ENCODE measurements at regions not wholly inside any gene's neighbourhood (a gene's known extent, or its start where the extent isn't known, plus 50 kb on each side); places are given as distances from the start of the nearest gene placed in this dataset.

GRCh38 chr6:160899671-160900430 is 91.7 kb upstream of the MAP3K4 start:
- no peak for DNase-seq

- DNase-seq = no peak
Measured at GRCh38 chr6:160911949-160912348, 79.6 kb upstream of the MAP3K4 start.

- DNase-seq = no peak
Measured at GRCh38 chr6:160912411-160912810, 79.2 kb upstream of the MAP3K4 start.

- no peak for DNase-seq
Measured at GRCh38 chr6:160917572-160917971, 74.0 kb upstream of the MAP3K4 start.

- DNase-seq = peak; percentile 46
Measured at GRCh38 chr6:160919723-160920440, 71.7 kb upstream of the MAP3K4 start.

GRCh38 chr6:160921095-160921494 is 70.5 kb upstream of the MAP3K4 start:
- no peak for DNase-seq

GRCh38 chr6:160926281-160927276 is 65.0 kb upstream of the MAP3K4 start:
- no peak for DNase-seq

GRCh38 chr6:160927416-160927815 is 64.2 kb upstream of the MAP3K4 start:
- DNase-seq = no peak

GRCh38 chr6:160929361-160929760 is 62.2 kb upstream of the MAP3K4 start:
- DNase-seq = no peak

- DNase-seq = no peak
Measured at GRCh38 chr6:160929831-160930230, 61.7 kb upstream of the MAP3K4 start.

- DNase-seq = peak; percentile 48
Measured at GRCh38 chr6:160930547-160931377, 60.8 kb upstream of the MAP3K4 start.

GRCh38 chr6:160931378-160932310 is 59.9 kb upstream of the MAP3K4 start:
- no peak for DNase-seq

GRCh38 chr6:160933256-160933655 is 58.3 kb upstream of the MAP3K4 start:
- DNase-seq = no peak

- DNase-seq = no peak
Measured at GRCh38 chr6:160934157-160934556, 57.4 kb upstream of the MAP3K4 start.

- no peak for DNase-seq
Measured at GRCh38 chr6:160940197-160940596, 51.4 kb upstream of the MAP3K4 start.

Measured in NCI-H2171 treated with DMSO at 0.1 percent for 48 hours (cell line).